Stimulated activated CD8-positive, alpha-beta memory T cell treated with anti-CD3 and anti-CD28 coated beads, Interleukin-7, amount 100 ng/mL, for 1 hour (primary cell): ENCODE measurements at regions not wholly inside any gene's neighbourhood (a gene's known extent, or its start where the extent isn't known, plus 50 kb on each side); places are given as distances from the start of the nearest gene placed in this dataset.
"Not testable (repeated sequence)": the region's sequence is repeated elsewhere in the genome, so short reads cannot be mapped to it uniquely, and the experiment has no call there.

Experiments
- DNase-seq, 2 donors: peaks; one replicate each; pipeline ENCODE4 v3.0.0-alpha.2; 2020; ENCODE audit warnings: low read depth in 2 of 2

- DNase-seq = no peak
Observed at GRCh38 chr7:113389112-113389646, 270.8 kb upstream of the SMIM30 start.

GRCh38 chr7:113383638-113384037, 265.3 kb upstream of the SMIM30 start:
- DNase-seq = no peak

GRCh38 chr7:113379746-113380145, 261.4 kb upstream of the SMIM30 start:
- no peak for DNase-seq

DNA sequence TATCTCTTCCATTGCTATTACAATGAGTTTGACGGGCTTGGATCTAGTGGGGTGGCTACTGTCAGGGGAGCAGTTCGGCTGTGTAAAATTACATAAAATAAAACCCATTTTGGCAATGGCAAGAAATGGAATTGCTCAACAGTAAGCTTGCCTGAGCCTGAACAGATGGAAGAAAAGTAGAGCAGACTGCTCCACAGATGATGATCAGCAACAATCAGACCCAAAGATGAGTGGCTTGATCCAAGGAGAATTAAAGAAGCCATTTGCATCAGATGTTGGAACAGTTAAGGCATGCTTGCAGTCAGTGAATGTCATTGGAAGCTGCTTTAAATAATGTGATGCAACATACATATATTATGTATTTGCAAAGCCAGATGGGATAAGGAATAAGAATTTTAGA, 256.6 kb upstream of the SMIM30 start:
- no peak for DNase-seq

DNA sequence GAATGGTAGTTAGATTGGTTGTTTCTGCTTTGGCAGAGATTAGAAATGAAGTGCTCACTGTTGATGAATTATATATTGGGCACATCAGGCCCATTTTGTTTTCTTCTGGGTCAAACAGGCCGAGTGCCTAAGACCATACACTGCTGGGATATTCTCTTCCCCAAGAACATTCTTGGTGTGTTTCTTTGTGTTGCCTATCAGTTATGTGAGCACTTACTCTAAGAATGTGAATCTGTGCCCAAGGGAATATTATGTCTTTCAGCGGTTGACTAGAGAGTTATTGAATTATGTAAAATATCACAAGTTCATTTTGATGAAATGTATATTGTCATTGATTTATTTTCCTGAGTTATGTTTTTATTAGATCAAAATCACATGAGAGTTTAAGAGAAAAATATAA, 255.5 kb upstream of the SMIM30 start:
- no peak for DNase-seq

GRCh38 chr7:113371416-113372043, 253.2 kb upstream of the SMIM30 start:
- DNase-seq = no peak

DNA sequence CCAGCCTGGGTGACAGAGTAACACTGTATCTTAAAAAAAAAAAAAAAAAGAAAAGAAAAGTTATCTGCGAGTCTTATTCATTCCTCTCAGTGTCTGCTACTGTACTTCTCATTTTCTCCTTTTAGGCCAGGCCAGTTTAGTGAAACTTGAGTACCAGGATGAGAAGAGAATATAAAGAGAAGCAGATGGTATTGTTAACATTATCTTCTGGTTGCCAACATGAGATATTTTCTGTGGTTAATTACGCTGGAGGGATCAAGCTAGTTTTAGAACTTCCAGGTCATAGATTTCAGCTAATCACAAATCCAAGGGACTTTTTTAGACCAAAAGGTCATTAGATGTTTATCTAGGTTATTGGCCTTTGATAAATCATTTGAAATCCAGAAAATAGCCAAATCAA, 252.6 kb upstream of the SMIM30 start:
- no peak for DNase-seq

DNA sequence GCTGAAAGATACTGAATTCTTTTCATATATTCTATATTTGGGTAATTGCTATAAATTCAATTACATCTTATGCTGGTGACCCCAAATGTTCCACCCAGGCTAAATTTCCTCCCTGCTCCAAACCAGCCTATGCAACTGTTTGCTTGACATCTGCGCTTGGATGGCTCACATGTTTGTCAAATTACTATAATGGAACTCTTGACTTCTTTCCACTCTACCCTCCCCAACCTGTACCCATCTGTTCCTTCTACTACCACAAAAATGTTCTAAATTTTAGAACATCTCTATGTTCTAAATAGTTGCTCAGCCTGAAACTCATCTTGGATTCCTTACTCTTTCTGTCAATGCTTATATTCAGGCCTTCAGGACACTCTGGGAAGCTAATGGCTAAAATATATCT, 249.9 kb upstream of the SMIM30 start:
- DNase-seq = no peak

- no peak for DNase-seq
Observed at GRCh38 chr7:113367041-113367586, 248.8 kb upstream of the SMIM30 start.

DNA sequence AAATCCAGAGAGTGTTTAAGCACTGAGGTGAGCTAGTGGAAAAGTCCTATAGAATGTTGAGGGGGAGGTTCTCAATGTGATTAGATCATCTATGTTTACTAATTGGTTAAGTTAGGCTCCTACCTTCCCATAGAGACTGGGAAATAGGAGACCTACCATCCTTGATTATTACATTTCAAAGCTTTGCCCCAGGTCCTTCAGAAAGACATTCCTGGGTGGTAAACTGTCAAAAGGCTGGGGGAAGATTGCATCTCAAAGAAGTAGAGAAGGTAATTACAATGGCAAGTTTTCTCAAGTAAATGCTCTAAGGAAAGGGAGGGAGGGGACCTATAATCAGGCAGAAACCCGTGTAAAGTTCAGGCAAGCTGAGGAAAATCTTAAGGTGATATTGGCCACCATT, 247.8 kb upstream of the SMIM30 start:
- no peak for DNase-seq

GRCh38 chr7:113349339-113349738, 231.0 kb upstream of the SMIM30 start:
- no peak for DNase-seq

DNA sequence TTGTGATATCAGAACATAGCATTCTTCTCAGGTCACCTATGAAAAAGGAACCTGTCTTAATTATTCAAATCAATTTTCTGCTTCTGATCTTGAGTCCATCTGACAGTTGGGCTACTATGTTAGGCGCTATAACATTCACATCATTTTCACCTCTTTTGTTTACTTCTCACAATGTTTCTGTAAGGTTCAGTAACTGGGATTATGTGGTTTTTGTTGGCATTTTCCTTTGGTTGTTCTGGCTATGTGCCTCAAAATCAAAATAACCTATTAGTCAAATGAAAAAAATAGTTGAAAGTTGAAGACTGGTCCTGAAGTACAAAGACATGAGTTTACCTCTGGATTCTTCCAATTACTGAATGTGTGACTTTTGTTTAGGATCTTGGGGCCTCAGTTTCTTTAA, 221.3 kb upstream of the SMIM30 start:
- no peak for DNase-seq

DNA sequence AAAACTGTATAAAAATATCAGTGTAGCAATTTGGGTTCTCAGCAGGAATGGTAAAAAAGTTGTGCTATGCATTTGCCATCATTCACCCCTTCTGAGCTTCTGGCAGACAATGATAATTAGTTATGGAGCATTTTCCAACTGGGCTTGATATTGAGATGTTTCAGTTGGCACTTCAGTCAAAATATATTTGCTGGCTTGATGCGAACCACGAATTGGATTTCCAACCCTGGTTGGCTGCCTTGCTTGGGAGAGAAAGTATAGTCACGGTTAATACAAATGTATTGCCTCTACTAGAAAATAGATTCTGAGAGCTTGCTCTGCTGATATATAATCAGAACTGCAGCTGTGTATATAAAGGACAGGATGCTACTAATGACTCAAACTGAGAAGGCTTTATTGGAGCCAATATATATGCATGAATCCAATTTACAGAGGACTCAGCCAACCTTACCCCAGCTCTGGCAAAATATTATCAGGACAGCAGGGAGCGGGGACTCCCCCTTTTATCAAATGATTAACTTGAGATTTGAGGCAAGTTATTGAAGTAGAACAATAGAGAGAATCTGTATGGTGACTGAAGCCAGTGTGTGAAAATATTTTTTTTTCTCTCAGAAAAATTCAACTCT, 219.8 kb upstream of the SMIM30 start:
- DNase-seq = no peak

DNA sequence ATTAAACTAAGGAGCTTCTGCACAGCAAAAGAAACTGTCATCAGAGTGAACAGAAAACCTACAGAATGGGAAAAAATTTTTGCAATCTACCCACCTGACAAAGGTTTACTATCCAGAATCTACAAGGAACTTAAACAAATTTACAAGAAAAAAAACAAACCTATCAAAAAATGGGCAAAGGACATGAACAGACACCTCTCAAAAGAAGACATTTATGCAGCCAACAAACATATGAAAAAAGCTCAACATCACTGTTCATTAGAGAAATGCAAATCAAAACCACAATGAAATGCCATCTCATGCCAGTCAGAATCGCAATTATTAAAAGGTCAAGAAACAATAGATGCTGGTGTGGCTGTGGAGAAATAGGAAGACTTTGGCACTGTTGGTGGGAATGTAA, 218.5 kb upstream of the SMIM30 start:
- DNase-seq = not testable (repeated sequence)

GRCh38 chr7:113331155-113331898, 213.0 kb upstream of the SMIM30 start:
- DNase-seq = no peak

DNA sequence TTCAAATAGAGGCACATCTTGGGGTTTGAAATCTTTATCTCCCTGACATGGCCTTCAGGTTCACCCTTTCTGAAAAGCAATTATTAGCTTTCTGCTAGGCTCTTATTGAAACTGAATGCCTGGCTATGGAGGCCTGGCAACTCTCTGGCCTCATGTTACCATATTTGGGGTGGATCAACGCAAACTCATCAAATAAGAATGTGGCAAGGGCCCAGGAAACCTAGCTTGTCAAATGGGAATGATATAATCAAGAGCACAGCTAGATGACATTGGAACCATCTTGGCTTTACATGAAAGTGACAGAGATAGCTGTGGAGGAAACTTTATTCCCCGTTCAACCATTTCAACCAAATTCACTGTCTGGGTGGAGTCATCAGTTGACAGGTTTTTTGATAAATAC, 202.8 kb upstream of the SMIM30 start:
- DNase-seq = no peak

- no peak for DNase-seq
Observed at GRCh38 chr7:113320419-113320818, 202.1 kb upstream of the SMIM30 start.

DNA sequence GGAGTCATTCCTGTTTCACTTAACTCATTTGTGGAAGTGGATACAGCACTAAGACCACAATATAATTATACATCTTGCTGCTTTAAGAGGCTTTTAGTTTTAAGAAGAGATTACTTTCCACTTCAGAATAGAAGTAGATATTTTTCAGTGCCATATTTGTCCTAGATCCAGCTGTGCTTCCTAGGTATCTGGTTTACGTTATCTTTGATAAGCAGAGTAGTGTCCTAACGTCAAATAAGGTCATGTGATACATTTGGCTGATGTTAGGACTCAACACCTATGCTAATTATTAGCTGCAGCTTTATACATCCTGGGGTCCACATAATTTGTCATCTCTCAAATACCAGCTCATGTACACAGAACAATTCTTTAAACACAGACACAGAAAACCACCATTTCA, 196.2 kb upstream of the SMIM30 start:
- no peak for DNase-seq

DNA sequence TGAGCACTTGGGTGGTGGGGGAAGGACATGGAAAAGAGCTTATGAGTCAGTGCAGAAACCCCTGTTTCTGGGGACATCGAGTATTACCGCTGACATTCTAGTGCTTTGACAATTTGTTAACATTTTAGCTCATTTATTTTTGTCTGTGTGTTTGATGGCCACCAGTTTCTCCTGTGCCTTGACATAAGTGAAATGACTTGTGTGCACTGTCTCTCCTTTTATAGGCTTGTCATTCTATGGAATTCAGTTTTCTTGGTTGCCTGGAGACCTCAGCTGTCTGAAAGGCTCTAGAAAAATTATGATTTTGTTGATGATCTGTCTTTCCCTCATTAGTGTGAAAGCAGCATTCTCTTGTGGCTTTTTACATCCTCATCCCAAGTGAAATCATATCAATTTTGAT, 190.0 kb upstream of the SMIM30 start:
- DNase-seq = no peak

DNA sequence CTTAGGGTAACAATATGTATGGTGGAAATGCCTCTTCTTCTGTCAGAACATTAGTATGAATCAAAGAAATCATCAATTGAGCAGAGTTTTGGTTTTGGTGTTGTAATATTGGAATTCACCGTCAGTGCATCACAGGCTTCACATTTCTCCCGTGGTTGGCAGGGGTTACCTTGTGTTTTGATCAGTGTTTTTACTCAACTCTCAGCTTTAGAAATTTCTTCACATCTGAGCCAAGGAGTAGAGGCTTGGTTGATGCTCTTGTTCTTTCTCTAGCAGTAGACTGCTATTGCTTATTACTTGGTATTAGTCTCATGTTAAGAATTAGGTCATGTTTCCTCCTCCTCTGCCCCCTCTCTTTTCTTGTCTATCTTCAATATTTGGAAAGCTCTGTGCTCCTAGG, 188.8 kb upstream of the SMIM30 start:
- no peak for DNase-seq

DNA sequence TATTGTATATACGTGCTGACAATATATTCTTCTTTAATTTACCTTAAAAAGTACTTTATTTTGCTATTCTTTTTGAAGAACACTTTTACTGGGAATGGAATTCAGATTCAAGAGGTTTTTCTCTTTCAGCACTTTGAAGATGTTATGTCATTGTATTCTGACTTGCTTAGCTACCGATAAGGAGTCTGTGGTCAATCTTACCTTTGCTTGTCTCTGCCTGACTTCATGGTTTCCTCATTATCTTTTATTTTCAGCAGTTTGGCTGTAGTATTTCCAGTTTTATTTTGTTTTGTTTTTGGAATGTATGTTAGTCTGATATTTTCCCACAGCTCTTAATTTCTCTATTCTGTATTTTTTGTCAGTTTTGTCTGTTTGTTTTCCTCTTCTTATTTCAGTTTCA, 187.9 kb upstream of the SMIM30 start:
- no peak for DNase-seq

DNA sequence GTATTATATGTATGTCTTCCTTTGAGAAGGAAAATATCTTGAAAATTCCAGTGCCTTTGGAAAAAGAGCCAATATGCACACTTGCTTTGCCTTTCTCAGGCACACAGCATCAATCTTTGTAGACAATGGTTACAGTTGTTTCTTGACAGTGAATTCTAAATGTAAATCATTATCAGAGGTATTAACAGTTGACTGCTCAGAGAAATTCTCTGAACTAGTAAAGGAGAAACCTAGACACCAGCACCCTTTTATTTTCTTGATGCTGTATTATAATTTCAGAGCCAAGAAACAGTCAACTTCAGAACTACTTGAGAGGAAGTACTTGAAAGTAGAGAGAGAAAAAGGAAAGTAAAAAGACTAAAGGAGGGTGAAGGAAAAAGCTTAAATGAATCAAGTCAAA, 185.8 kb upstream of the SMIM30 start:
- DNase-seq = no peak

GRCh38 chr7:113303388-113303787, 185.0 kb upstream of the SMIM30 start:
- not testable (repeated sequence) for DNase-seq
